ENCODE measurements at regions not wholly inside any gene's neighbourhood (a gene's known extent, or its start where the extent isn't known, plus 50 kb on each side); places are given as distances from the start of the nearest gene placed in this dataset.

- no peak for TF ChIP-seq CTCF (conservative IDR thresholded peaks at IDR 0.05; ENCODE audit: low read length)
- TF ChIP-seq EZH2phosphoT487 (IDR thresholded peaks at IDR 0.05; ENCODE audit: borderline replicate concordance, low read depth, low read length), result no peak
These were observed 279.3 kb upstream of the CTNNB1 start for GRCh38 chr3:40920041-40920440.

Measured in OCI-LY7 (cell line).